GM12872 (cell line): ENCODE measurements at regions not wholly inside any gene's neighbourhood (a gene's known extent, or its start where the extent isn't known, plus 50 kb on each side); places are given as distances from the start of the nearest gene placed in this dataset.
A peak's percentile ranks its signal among the peaks of the same experiment; 100 is the strongest.

Experiments
- TF ChIP-seq, protein P1 (sequence below): IDR thresholded peaks from 3 replicates; pipeline ENCODE4 v1.5.1; 2011; ENCODE audit warnings: low read depth, mild to moderate bottlenecking, low read length, moderate library complexity; ENCODE audit not compliant: insufficient read depth

DNA sequence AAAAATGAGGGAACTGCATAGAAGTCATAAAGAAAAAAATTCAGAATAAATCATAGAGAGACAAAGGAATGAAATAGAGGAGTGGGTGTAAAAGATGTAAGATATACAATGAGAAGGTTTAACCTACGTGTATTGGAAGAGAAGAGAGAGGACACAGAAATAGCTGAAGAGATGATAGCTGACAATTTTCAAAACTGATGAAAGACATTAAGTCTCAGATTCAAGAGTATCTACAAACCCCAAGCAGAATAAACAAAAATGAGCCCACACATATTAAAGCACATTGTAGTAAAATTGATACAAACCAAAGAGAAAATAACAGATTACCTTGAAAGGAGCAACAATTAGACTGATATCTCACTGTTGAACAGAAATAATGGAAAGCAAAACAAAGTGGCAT, 107.9 kb upstream of the PRNP start:
- TF ChIP-seq, protein P1, sequence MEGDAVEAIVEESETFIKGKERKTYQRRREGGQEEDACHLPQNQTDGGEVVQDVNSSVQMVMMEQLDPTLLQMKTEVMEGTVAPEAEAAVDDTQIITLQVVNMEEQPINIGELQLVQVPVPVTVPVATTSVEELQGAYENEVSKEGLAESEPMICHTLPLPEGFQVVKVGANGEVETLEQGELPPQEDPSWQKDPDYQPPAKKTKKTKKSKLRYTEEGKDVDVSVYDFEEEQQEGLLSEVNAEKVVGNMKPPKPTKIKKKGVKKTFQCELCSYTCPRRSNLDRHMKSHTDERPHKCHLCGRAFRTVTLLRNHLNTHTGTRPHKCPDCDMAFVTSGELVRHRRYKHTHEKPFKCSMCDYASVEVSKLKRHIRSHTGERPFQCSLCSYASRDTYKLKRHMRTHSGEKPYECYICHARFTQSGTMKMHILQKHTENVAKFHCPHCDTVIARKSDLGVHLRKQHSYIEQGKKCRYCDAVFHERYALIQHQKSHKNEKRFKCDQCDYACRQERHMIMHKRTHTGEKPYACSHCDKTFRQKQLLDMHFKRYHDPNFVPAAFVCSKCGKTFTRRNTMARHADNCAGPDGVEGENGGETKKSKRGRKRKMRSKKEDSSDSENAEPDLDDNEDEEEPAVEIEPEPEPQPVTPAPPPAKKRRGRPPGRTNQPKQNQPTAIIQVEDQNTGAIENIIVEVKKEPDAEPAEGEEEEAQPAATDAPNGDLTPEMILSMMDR, result no peak

DNA sequence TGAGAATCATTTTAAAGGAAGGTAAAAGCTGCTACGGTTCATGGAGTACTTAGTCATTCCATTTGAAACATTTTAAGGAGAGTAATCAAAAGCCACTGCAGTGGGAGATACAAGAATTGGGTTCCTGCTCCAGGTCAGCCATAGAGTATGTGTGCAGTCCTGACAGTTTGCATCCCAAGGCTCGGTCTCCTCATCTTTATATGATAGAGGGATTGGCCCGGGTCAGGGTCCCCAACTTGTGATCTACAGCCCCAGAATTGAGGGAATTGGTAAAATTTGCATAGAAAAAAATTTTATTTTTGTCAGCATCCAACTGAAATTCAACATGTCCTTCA, 111.9 kb upstream of the PRNP start:
- TF ChIP-seq, protein P1, result no peak

DNA sequence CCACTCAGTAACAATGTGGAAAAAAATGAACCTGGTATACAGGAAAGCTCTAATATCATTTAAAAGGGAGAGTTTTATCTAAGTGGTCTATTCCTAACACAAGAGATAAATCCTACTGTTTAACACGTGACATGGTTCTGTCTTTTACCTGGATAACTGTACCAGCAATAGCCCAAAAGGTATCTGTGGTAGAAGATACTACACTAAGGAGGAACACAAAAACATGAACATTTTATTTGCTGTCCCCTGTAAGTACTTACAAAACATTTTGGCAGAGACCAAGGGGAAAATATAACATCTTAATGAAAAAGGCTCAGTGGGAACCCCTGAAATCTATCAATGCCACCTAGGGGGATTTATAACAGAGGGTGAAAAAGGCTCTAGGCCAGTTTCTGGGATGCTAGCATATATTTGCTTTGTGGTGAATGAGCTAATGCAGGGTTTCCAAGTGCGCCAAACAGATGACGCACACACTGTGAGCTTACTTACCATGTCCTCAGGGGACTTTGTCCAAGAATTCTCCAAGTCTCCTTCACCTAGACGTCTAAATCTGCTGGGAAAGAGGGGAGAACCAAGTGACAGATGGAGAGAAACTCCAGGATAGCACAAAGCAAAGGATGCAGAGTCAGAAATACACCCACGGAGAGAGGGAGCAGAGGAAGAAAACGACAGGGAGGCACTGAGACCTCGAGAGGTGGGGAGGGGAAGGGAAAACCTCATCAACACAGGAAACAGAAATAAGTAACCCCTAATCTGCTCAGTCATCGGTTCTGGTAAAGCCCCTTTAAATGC, 112.5 kb upstream of the PRNP start:
- TF ChIP-seq, protein P1, result no peak

DNA sequence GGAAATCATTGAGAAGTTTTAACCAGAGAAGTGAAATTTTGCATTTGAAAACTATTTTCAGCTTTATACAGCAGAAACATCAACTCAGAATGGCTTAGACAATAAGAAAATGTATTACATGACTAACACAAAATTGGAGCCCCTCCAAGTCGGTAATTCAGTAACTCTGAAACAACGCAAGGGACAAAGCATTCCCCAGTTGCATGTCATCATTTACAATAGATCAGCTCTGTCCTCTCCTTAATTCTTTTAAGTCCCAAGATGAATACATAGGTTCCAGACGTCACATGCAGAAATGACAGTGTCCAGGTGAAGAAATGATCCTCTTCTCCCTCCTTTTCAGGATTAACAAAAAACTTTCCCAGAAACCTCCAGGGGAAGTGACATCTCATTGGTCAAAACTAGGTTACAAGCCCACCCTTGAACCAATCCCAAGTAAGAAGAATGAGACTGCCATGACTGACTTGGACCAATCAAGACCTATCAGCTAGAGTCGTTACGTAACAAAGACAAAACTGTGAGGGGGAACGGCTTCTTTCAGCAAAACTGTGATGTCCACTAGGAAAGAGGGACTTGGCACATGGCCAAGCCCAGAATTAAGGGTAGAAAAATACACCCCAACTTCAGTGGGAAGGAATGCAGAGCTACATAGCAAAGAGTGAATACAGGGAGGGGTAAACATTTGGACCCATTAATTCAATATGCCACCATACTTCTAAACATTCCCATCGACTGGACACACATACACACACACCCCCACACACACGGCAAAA, 114.3 kb upstream of the PRNP start:
- TF ChIP-seq, protein P1, result no peak

DNA sequence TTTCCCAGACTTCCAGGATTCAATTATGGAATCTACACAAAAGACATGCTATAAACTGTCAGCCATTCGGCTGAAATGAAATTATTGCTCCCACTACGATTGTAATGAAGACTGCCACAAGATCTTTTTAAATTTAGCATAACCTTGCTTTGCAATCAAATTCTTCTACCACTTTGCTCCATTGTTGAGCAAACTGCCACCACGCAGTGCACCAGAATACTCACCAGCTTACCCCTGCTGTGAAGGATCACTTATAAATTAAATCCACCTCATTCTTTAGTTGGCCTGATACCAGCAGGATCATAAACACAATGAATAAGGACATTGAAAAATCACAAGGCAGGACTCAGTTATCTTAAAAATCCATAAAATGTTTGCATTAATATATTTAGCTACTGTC, 116.4 kb upstream of the PRNP start:
- TF ChIP-seq, protein P1, result no peak

DNA sequence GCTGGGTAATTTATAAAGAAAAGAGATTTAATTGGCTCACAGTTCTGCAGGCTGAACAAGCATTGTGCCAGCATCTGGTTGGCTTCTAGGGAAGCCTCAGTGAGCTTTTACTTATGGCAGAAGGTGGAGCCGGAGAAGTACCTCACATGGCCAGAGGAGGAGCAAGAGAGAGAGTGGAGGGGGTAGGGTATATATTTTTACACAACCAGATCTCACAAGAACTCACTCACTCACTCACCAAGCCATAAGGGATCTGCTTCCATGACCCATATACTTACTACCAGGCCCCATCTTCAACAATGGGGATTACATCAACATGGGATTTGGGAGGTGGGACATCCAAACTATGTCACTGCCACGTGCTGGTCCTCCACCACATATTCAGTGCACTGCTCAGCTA, 117.2 kb upstream of the PRNP start:
- TF ChIP-seq, protein P1, result peak; percentile 45; the same call in 2 of the 3 replicates

DNA sequence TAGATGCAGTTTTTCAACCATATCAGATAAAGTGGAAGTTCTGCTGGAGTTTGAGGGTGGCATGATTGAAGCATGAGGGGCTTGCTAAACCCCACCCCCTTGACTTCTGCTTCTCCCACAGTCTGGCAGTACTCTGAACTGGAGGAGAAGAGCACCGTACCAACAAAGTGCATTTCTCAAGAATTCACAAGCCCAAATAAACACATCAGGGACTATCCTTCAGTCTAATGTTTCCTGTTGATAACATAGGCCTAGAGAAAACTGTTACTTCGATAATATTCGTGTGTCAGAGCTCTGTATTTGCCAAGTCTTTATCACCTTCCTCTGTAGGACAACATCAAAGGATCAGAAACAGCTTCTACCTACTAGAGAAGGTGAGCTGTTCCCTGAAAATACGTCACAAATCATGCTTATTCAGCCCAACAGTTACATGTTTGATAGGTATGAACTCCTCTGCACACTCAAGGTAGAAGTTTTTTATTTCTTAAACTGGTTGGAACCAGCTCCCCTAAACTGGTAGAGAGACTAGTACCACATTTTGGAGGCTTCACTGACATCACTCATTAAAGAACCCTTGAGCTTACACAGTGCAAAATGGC, 117.8 kb upstream of the PRNP start:
- TF ChIP-seq, protein P1, result no peak
